ENCODE measurements at regions not wholly inside any gene's neighbourhood (a gene's known extent, or its start where the extent isn't known, plus 50 kb on each side); places are given as distances from the start of the nearest gene placed in this dataset.

DNA sequence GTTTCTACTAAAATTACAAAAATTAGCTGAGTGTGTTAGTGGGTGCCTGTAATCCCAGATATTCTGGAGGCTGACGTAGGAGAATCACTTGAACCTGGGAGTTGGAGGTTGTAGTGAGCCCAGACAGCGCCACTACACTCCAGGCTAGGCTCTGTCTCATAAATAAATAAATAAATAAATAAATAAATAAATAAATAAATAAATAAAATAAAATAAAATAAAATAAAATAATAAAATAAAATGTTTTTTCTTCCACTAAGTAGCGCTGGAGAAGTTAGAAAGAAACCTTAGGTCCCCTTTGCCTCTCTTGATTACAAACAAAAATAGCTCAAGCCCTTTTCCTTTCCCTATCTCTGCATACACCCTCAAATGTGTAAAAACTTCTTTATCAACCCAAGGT, 525.9 kb downstream of the IPMK start:
- CTCF ChIA-PET, result no interaction called here
- no peak overlapping the region for H3K4me2 ChIP-seq

DNA sequence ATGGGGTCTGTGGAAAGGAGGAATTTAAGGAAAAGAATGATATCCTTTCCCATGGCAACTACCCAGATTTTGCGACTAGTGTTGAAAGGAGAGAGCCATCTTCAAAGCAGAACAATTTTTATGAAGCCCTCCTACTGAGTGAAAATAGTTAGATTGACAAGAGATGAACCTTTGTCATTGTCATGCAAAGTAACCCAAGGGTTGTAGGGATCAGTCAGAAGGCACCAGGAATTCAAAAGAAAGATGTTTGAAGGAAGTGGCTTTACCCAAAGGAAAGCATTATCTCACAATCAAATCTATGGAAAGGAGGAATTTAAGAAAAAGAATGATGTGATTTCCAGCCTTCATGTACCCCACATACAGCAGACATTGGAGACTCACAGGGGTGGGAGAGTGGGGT, 544.4 kb downstream of the IPMK start:
- Histone ChIP-seq H3K9me3 (no peaks in the 10 kb centered on the region), H3F3A (replicated peaks; ENCODE audit: insufficient read depth) (no peaks in the 10 kb centered on the region), H3K4me3 (ENCODE audit: low read depth in 2 of 2, low read length in 1 of 2) (no peak overlapping the region), H3K9ac (no peak overlapping the region), H3K27ac (ENCODE audit: low read depth in 2 of 2, low read length in 1 of 2) (no peak overlapping the region), H2AFZ (ENCODE audit: low read depth) (no peak overlapping the region), H3K36me3 (replicated peaks in 1 of 2; ENCODE audit: control insufficient read depth in 1 of 2, insufficient read depth in 2 of 2, low read length in 1 of 2) (no peaks in the 10 kb centered on the region), H3K79me2 (ENCODE audit: insufficient read depth) (no peaks in the 10 kb centered on the region), H4K20me1 (ENCODE audit: insufficient read depth) (no peaks in the 10 kb centered on the region), H3K4me2 (no peak overlapping the region), H3K27me3 (ENCODE audit: insufficient read depth) (no peaks in the 10 kb centered on the region), H3K9me2 (no peaks in the 10 kb centered on the region), H3K4me1 (ENCODE audit: control insufficient read depth in 1 of 2, insufficient read depth in 2 of 2, low read depth in 1 of 2, low read length in 1 of 2) (no peaks in the 10 kb centered on the region)
- POLR2A ChIA-PET, result no interaction called here
- 47% methylated on average over 1 of the region's 1 CpG for WGBS (ENCODE audit: low lambda C conversion rate)
- CTCF ChIA-PET, result no interaction called here
- DNase-seq, result no peak
- TF ChIP-seq EZH2phosphoT487 (IDR thresholded peaks at IDR 0.05; ENCODE audit: borderline replicate concordance, low read depth) (no peak), SMC3 (IDR thresholded peaks at IDR 0.05; ENCODE audit: low read depth, low read length) (no peak), YY1 (IDR thresholded peaks at IDR 0.05; ENCODE audit: low read depth) (no peak), NFIC (IDR thresholded peaks at IDR 0.05; ENCODE audit: borderline replicate concordance) (no peak), RFX5 (IDR thresholded peaks at IDR 0.05; ENCODE audit: low read length) (no peak), TEAD4 (IDR thresholded peaks at IDR 0.05; ENCODE audit: borderline replicate concordance, insufficient read depth) (no peak), SIN3A (IDR thresholded peaks at IDR 0.05; ENCODE audit: borderline replicate concordance, low read depth, low read length) (no peak), POLR2AphosphoS5 (IDR thresholded peaks at IDR 0.05; ENCODE audit: low read depth, low read length) (no peak), MEF2A (IDR thresholded peaks at IDR 0.05; ENCODE audit: borderline replicate concordance, low read depth) (no peak), RCOR1 (IDR thresholded peaks at IDR 0.05; ENCODE audit: low read length) (no peak), JUND (IDR thresholded peaks at IDR 0.05) (no peak), CHD2 (IDR thresholded peaks at IDR 0.05; ENCODE audit: low read length, partially characterized antibody) (no peak)
- TF ChIP-seq, protein P1, sequence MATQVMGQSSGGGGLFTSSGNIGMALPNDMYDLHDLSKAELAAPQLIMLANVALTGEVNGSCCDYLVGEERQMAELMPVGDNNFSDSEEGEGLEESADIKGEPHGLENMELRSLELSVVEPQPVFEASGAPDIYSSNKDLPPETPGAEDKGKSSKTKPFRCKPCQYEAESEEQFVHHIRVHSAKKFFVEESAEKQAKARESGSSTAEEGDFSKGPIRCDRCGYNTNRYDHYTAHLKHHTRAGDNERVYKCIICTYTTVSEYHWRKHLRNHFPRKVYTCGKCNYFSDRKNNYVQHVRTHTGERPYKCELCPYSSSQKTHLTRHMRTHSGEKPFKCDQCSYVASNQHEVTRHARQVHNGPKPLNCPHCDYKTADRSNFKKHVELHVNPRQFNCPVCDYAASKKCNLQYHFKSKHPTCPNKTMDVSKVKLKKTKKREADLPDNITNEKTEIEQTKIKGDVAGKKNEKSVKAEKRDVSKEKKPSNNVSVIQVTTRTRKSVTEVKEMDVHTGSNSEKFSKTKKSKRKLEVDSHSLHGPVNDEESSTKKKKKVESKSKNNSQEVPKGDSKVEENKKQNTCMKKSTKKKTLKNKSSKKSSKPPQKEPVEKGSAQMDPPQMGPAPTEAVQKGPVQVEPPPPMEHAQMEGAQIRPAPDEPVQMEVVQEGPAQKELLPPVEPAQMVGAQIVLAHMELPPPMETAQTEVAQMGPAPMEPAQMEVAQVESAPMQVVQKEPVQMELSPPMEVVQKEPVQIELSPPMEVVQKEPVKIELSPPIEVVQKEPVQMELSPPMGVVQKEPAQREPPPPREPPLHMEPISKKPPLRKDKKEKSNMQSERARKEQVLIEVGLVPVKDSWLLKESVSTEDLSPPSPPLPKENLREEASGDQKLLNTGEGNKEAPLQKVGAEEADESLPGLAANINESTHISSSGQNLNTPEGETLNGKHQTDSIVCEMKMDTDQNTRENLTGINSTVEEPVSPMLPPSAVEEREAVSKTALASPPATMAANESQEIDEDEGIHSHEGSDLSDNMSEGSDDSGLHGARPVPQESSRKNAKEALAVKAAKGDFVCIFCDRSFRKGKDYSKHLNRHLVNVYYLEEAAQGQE (IDR thresholded peaks at IDR 0.05; ENCODE audit: low read depth, low read length), result no peak
- TF ChIP-seq, protein P2, sequence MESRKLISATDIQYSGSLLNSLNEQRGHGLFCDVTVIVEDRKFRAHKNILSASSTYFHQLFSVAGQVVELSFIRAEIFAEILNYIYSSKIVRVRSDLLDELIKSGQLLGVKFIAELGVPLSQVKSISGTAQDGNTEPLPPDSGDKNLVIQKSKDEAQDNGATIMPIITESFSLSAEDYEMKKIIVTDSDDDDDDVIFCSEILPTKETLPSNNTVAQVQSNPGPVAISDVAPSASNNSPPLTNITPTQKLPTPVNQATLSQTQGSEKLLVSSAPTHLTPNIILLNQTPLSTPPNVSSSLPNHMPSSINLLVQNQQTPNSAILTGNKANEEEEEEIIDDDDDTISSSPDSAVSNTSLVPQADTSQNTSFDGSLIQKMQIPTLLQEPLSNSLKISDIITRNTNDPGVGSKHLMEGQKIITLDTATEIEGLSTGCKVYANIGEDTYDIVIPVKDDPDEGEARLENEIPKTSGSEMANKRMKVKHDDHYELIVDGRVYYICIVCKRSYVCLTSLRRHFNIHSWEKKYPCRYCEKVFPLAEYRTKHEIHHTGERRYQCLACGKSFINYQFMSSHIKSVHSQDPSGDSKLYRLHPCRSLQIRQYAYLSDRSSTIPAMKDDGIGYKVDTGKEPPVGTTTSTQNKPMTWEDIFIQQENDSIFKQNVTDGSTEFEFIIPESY (IDR thresholded peaks at IDR 0.05; ENCODE audit: borderline replicate concordance, low read depth), result no peak
- TF ChIP-seq, protein P3, sequence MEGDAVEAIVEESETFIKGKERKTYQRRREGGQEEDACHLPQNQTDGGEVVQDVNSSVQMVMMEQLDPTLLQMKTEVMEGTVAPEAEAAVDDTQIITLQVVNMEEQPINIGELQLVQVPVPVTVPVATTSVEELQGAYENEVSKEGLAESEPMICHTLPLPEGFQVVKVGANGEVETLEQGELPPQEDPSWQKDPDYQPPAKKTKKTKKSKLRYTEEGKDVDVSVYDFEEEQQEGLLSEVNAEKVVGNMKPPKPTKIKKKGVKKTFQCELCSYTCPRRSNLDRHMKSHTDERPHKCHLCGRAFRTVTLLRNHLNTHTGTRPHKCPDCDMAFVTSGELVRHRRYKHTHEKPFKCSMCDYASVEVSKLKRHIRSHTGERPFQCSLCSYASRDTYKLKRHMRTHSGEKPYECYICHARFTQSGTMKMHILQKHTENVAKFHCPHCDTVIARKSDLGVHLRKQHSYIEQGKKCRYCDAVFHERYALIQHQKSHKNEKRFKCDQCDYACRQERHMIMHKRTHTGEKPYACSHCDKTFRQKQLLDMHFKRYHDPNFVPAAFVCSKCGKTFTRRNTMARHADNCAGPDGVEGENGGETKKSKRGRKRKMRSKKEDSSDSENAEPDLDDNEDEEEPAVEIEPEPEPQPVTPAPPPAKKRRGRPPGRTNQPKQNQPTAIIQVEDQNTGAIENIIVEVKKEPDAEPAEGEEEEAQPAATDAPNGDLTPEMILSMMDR (IDR thresholded peaks at IDR 0.05), result no peak
- TF ChIP-seq, protein P4, sequence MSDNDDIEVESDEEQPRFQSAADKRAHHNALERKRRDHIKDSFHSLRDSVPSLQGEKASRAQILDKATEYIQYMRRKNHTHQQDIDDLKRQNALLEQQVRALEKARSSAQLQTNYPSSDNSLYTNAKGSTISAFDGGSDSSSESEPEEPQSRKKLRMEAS (IDR thresholded peaks at IDR 0.05; ENCODE audit: low read depth), result no peak
- TF ChIP-seq, protein P5, sequence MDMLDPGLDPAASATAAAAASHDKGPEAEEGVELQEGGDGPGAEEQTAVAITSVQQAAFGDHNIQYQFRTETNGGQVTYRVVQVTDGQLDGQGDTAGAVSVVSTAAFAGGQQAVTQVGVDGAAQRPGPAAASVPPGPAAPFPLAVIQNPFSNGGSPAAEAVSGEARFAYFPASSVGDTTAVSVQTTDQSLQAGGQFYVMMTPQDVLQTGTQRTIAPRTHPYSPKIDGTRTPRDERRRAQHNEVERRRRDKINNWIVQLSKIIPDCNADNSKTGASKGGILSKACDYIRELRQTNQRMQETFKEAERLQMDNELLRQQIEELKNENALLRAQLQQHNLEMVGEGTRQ (IDR thresholded peaks at IDR 0.05; ENCODE audit: borderline replicate concordance, low read depth, low read length), result no peak

More for the DNA sequence above, 525.9 kb downstream of the IPMK start:
- H3K9me3 ChIP-seq, result no peaks in the 10 kb centered on the region
- no peak overlapping the region for H3K27ac ChIP-seq (ENCODE audit: low read depth in 2 of 2, low read length in 1 of 2)
- no peaks in the 10 kb centered on the region for H4K20me1 ChIP-seq (ENCODE audit: insufficient read depth)
- no peaks in the 10 kb centered on the region for H3K36me3 ChIP-seq (replicated peaks in 1 of 2; ENCODE audit: control insufficient read depth in 1 of 2, insufficient read depth in 2 of 2, low read length in 1 of 2)
- POLR2A ChIA-PET, result no interaction called here
- 24% methylated on average over 3 of the region's 3 CpGs for WGBS (ENCODE audit: low lambda C conversion rate)
- H3K9me2 ChIP-seq, result no peaks in the 10 kb centered on the region
- no peak overlapping the region for H3K4me3 ChIP-seq (ENCODE audit: low read depth in 2 of 2, low read length in 1 of 2)
- no peak overlapping the region for H2AFZ ChIP-seq (ENCODE audit: low read depth)
- H3K4me1 ChIP-seq (ENCODE audit: control insufficient read depth in 1 of 2, insufficient read depth in 2 of 2, low read depth in 1 of 2, low read length in 1 of 2), result no peaks in the 10 kb centered on the region
- H3K79me2 ChIP-seq (ENCODE audit: insufficient read depth), result no peaks in the 10 kb centered on the region
- H3F3A ChIP-seq (replicated peaks; ENCODE audit: insufficient read depth), result no peaks in the 10 kb centered on the region
- TF ChIP-seq RCOR1 (IDR thresholded peaks at IDR 0.05; ENCODE audit: low read length) (no peak), YY1 (IDR thresholded peaks at IDR 0.05; ENCODE audit: low read depth) (no peak), MXI1 (IDR thresholded peaks at IDR 0.05; ENCODE audit: low read depth, low read length) (no peak), POLR2AphosphoS5 (IDR thresholded peaks at IDR 0.05; ENCODE audit: low read depth, low read length) (no peak), CHD2 (IDR thresholded peaks at IDR 0.05; ENCODE audit: low read length, partially characterized antibody) (no peak), TEAD4 (IDR thresholded peaks at IDR 0.05; ENCODE audit: borderline replicate concordance, insufficient read depth) (no peak), FOXM1 (IDR thresholded peaks at IDR 0.05; ENCODE audit: low read depth) (no peak)
- TF ChIP-seq, protein P4 (IDR thresholded peaks at IDR 0.05; ENCODE audit: low read depth), result no peak
- DNase-seq, result no peak
- H3K27me3 ChIP-seq (ENCODE audit: insufficient read depth), result peaks cover 7% of the 10 kb centered on the region; the same call in 1 of the 2 replicates
- H3K9ac ChIP-seq, result no peak overlapping the region
